Peyer's patch (tissue), 4 donors: ENCODE measurements at regions not wholly inside any gene's neighbourhood (a gene's known extent, or its start where the extent isn't known, plus 50 kb on each side); places are given as distances from the start of the nearest gene placed in this dataset.
A peak's percentile ranks its signal among the peaks of the same experiment; 100 is the strongest.

Experiments used
- DNase-seq, 3 donors: peaks; one replicate each; pipeline ENCODE4 v3.0.0-alpha.2; 2017 to 2019
- H3K27ac ChIP-seq, 4 donors: fragments of 200-600 bp; sonication (generic); one replicate each; pipeline ENCODE4 v1.5.1; 2016 to 2019
- H3K27me3 ChIP-seq, 2 donors: fragments of 200-600 bp; sonication (generic); one replicate each; pipeline ENCODE4 v1.5.1; 2019
- H3K36me3 ChIP-seq, 3 donors: fragments of 200-600 bp; sonication (generic); one replicate each; pipeline ENCODE4 v1.5.1; 2016 to 2019
- H3K4me1 ChIP-seq, 4 donors: fragments of 200-600 bp; sonication (generic); one replicate each; pipeline ENCODE4 v1.5.1; 2016 to 2019
- H3K4me3 ChIP-seq, 4 donors: fragments of 200-600 bp; sonication (generic); 1 replicate in 3 of 4; 2 replicates in 1 of 4; pipeline ENCODE4 v1.5.1; 2016 to 2019; ENCODE audit warnings: mild to moderate bottlenecking in 1 of 4
- H3K9me3 ChIP-seq, 4 donors: fragments of 200-600 bp; sonication (generic); one replicate each; pipeline ENCODE4 v1.5.1; 2016 to 2019; ENCODE audit warnings: mild to moderate bottlenecking in 1 of 4
- POLR2A ChIP-seq, 2 donors: fragments of 450-650 bp; IDR thresholded peaks; one replicate each; pipeline ENCODE4 v1.5.1; 2017; ENCODE audit warnings: antibody characterized with exemption in 2 of 2, mild to moderate bottlenecking in 2 of 2, moderate library complexity in 2 of 2
- TF ChIP-seq, protein P1 (sequence below), 6 experiments: fragments of 450-650 bp in 4 of 6; fragments of 200-600 bp in 2 of 6; sonication (generic) in 1 of 6; IDR thresholded peaks; one replicate each; pipeline ENCODE4 v1.5.1; 2017 to 2019; ENCODE audit warnings: antibody characterized with exemption in 6 of 6, mild to moderate bottlenecking in 3 of 6, moderate library complexity in 1 of 6

DNA sequence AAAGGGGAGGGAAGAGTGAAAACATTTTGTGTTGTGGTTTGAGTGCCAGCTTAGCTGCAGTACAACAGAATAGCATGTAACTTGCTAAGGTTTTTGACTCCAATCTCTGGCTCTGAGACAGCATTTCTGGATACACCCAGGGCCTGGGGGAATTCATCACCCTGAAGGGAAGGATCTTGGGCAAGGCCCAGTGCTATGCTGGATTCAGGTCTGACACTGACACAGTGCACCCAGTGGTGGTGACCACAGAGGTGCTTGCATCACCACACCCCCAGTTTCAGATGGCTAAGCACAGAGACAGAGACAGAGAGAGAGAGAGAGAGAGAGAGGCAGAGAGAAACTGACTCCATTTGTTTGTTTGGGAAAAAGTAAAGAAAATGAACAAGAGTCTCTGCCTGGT, 74.1 kb upstream of the KBTBD8 start:
- H3K27ac ChIP-seq, result no peak overlapping the region
- no peak for DNase-seq
- H3K36me3 ChIP-seq, result no peaks in the 10 kb centered on the region
- H3K9me3 ChIP-seq, result no peaks in the 10 kb centered on the region
- TF ChIP-seq POLR2A (IDR thresholded peaks at IDR 0.05), result no peak
- TF ChIP-seq, protein P1, sequence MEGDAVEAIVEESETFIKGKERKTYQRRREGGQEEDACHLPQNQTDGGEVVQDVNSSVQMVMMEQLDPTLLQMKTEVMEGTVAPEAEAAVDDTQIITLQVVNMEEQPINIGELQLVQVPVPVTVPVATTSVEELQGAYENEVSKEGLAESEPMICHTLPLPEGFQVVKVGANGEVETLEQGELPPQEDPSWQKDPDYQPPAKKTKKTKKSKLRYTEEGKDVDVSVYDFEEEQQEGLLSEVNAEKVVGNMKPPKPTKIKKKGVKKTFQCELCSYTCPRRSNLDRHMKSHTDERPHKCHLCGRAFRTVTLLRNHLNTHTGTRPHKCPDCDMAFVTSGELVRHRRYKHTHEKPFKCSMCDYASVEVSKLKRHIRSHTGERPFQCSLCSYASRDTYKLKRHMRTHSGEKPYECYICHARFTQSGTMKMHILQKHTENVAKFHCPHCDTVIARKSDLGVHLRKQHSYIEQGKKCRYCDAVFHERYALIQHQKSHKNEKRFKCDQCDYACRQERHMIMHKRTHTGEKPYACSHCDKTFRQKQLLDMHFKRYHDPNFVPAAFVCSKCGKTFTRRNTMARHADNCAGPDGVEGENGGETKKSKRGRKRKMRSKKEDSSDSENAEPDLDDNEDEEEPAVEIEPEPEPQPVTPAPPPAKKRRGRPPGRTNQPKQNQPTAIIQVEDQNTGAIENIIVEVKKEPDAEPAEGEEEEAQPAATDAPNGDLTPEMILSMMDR (IDR thresholded peaks at IDR 0.05), result no peak
- H3K27me3 ChIP-seq, result no peaks in the 10 kb centered on the region
- no peak overlapping the region for H3K4me3 ChIP-seq
- no peaks in the 10 kb centered on the region for H3K4me1 ChIP-seq

GRCh38 chr3:66928252-66928651, 69.9 kb upstream of the KBTBD8 start:
- no peak for TF ChIP-seq POLR2A (IDR thresholded peaks at IDR 0.05)
- TF ChIP-seq, protein P1 (IDR thresholded peaks at IDR 0.05), result no peak
- H3K27me3 ChIP-seq, result no peaks in the 10 kb centered on the region
- no peak overlapping the region for H3K4me3 ChIP-seq
- no peak for DNase-seq
- H3K4me1 ChIP-seq, result peaks cover 0 to 5% (median 0%) of the 10 kb centered on the region in 4 donors
- no peaks in the 10 kb centered on the region for H3K9me3 ChIP-seq
- no peaks in the 10 kb centered on the region for H3K36me3 ChIP-seq
- no peak overlapping the region for H3K27ac ChIP-seq

- H3K36me3 ChIP-seq, result no peaks in the 10 kb centered on the region
- no peak for DNase-seq
- TF ChIP-seq, protein P1 (IDR thresholded peaks at IDR 0.05), result no peak
- no peak for TF ChIP-seq POLR2A (IDR thresholded peaks at IDR 0.05)
- peaks cover 0 to 5% (median 0%) of the 10 kb centered on the region in 4 donors for H3K4me1 ChIP-seq
- H3K27me3 ChIP-seq, result no peaks in the 10 kb centered on the region
- peak overlapping the region in 2 of 4 donors; percentile 7 to 26 for H3K4me3 ChIP-seq
- H3K27ac ChIP-seq, result peak overlapping the region in 2 of 4 donors; percentile 10 to 44
- no peaks in the 10 kb centered on the region for H3K9me3 ChIP-seq
Measured at GRCh38 chr3:66931291-66931690, 66.8 kb upstream of the KBTBD8 start.

- peak overlapping the region in 2 of 4 donors; percentile 7 to 26 for H3K4me3 ChIP-seq
- H3K9me3 ChIP-seq, result no peaks in the 10 kb centered on the region
- peak overlapping the region in 1 of 4 donors; percentile 44 for H3K27ac ChIP-seq
- DNase-seq, result no peak
- no peak for TF ChIP-seq POLR2A (IDR thresholded peaks at IDR 0.05)
- TF ChIP-seq, protein P1 (IDR thresholded peaks at IDR 0.05), result no peak
- H3K27me3 ChIP-seq, result no peaks in the 10 kb centered on the region
- H3K36me3 ChIP-seq, result no peaks in the 10 kb centered on the region
- H3K4me1 ChIP-seq, result peaks cover 0 to 5% (median 0%) of the 10 kb centered on the region in 4 donors
Measured at GRCh38 chr3:66931699-66932098, 66.4 kb upstream of the KBTBD8 start.

DNA sequence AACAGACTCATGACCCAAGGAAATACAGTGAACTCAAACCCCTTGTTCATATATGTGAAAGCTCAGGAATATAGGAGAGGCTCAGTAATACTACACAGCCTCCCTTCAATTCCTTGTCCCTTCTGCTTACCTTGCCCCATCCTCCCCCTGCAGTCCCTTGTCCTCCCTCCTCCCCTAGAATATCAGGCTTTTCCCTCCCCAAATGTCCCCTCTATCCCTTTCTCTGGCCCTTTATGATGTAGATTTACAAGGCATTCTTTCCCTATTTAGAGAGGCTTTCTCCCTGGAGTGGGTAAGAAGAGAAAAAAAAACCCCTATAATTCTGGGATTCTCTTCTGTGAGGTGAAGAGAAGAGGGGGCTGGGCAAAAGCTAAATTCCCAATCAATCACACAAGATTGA, 64.9 kb upstream of the KBTBD8 start:
- no peak for TF ChIP-seq POLR2A (IDR thresholded peaks at IDR 0.05)
- TF ChIP-seq, protein P1 (IDR thresholded peaks at IDR 0.05), result no peak

GRCh38 chr3:66934041-66934440, 64.1 kb upstream of the KBTBD8 start:
- H3K27ac ChIP-seq, result no peak overlapping the region
- no peaks in the 10 kb centered on the region for H3K27me3 ChIP-seq
- H3K9me3 ChIP-seq, result no peaks in the 10 kb centered on the region
- no peaks in the 10 kb centered on the region for H3K36me3 ChIP-seq
- no peak overlapping the region for H3K4me3 ChIP-seq
- peaks cover 0 to 5% (median 0%) of the 10 kb centered on the region in 4 donors for H3K4me1 ChIP-seq
- no peak for TF ChIP-seq POLR2A (IDR thresholded peaks at IDR 0.05)
- TF ChIP-seq, protein P1 (IDR thresholded peaks at IDR 0.05), result no peak
- no peak for DNase-seq

More for the DNA sequence above, 64.9 kb upstream of the KBTBD8 start:
- no peaks in the 10 kb centered on the region for H3K36me3 ChIP-seq
- H3K27me3 ChIP-seq, result no peaks in the 10 kb centered on the region
- no peak overlapping the region for H3K4me3 ChIP-seq
- H3K9me3 ChIP-seq, result no peaks in the 10 kb centered on the region
- peaks cover 0 to 5% (median 0%) of the 10 kb centered on the region in 4 donors for H3K4me1 ChIP-seq
- DNase-seq, result no peak
- no peak overlapping the region for H3K27ac ChIP-seq
